HG03439 (cell line): ENCODE measurements at regions not wholly inside any gene's neighbourhood (a gene's known extent, or its start where the extent isn't known, plus 50 kb on each side); places are given as distances from the start of the nearest gene placed in this dataset.
"Not testable (repeated sequence)": the region's sequence is repeated elsewhere in the genome, so short reads cannot be mapped to it uniquely, and the experiment has no call there.

Experiments
- ATAC-seq: cut with Tn5 transposase; IDR thresholded peaks from one replicate; pipeline ENCODE4 v1.9.1; 2021; ENCODE audit warnings: mild to moderate bottlenecking, moderate library complexity; ENCODE audit not compliant: unreplicated experiment

GRCh38 chr1:177648138-177648537, 321.7 kb downstream of the SEC16B start:
- ATAC-seq, result no peak

DNA sequence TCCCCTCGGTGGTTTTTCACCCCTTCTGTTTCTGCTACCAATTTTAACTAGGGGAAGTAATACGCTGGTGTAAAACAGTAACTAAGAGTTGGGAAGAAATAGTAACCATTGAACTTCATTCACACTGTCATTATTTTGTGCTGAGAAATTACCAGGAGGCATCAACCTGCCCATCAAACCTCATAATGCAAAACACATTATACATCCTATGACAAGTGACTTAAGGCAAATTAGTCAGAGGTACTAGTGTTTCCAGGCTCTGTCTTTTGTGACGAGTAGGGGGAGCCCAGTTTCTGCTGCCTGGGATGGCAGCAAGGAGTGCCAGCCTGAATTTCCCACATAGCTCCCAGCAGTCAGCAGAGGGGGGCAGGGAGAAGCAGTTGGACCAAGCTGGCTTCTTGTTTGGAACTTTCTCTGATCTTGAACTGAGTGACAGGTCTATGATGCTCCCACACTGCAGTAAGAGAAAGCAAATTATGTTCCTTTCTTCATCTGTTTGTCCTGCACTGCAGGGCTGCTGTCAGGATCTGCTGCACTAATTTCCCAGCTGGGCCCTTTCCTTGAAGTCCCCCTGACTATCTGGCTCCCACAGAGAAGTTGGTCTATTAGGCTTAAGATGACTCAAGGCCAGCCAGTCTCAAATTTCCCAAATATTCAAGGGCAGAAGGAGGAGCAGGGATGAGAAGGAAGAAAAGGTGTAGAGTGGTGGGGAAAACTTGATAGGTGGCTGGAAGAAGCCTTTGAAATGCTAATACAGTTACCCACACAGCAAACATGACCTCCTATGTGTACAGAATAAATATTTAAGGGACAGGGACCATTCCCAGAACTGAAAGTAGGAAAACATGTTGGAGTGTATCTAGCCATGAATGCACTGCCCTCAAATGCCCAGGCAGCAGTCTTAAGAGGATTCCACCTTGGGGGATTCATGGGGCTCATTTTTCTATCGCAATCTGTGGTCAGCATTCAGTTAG, 322.8 kb downstream of the SEC16B start:
- ATAC-seq, result no peak

DNA sequence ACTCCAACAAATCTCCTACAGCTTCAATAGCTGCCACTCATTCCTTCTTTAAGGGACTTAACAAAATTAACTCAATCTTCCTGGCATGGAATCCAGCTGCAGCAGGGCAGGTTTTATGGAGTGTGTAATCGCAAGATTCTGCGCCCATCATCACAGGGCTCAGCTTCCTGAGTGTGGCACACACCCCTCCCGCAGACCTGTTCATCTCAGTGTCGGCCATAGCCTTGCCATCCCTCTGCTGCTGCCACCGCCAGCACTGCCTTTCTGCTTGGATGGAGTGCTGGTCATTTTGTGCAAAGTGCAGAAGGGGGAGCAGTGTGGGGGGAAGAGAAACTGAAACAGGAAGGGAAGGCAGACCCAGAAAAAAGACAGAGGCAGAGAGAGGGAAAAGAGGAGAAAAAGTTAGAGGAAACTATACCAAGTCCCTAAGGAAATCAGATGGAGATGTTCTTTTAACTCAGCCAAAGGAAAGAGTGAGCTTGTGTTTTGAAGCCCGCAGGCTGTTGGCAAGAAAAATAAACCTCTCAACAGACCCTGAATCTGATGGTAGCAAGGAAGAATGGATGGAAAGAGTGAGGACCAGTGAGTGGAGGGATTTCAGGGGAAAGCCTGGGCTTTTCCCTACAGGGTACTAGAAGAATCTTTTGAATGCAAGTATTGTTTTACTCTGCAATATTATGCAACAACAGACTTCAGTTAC, 324.2 kb downstream of the SEC16B start:
- no peak for ATAC-seq

DNA sequence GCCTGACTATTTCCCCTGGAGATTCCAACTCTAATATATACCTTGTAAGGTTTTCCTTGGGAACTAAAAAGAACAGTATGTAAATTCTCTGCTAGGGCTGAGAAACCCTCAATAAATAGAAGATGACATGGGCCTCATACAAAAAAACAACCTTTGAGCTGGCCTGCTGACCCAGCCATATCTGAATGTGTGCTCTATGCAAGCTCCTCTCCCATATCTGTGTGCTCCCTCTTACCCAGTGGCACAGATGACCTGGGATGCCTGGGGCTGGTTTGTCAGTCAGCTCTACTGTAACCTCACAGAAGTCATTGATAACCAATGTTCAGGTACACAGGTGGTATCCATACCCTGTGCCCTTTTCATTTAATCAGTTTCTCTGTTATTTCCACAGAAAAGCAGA, 329.2 kb downstream of the SEC16B start:
- no peak for ATAC-seq

GRCh38 chr1:177634151-177634550, 335.7 kb downstream of the SEC16B start:
- not testable (repeated sequence) for ATAC-seq

DNA sequence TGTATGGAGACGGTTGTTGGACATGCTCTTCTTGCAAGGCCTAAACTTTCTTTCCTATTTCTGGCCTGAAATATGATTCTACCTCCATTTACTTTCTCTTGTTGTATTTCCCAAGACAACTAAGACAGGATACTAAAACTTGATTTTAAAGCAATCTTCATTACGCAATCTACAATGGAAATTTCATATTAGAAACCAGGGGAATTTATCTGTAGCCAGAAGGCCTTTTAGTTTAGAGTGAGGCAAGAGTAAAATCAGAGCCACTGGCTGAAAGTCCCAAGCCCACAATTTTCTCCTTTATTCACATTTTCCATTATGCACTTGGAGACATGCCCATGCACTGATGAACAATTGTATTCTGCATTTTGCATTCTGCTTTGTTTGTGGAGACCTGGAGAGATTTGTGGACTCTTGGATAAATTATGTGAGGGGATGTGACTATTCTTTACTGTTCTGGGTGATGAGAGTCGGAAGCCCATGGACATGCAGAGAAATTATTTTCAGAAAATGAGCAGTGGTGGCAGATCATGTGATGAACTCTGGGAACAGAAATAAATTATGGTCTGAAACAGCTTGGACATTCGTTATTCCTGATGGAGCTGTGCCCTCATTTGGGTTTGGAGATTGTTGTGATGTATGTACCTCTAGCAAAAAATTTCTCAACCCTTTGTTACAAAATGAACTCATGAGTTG, 336.8 kb downstream of the SEC16B start:
- no peak for ATAC-seq

DNA sequence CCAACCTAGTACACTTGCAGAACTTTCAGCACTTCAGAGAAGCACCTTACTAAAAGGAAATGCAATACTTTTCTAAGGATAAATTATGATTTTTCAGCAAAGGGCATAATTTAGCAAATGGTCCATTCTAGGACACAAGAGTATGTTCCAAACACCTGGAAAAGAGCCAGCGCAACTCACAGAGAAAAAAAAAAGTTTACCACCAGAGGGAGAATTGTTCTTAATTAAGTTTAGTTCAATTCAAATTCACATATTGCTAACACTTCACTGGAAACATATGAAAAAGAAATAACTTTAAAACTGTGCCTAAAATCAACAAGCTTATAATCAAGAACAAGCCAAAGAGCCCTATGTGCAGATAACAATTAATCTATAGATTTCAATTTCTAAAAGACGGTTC, 338.1 kb downstream of the SEC16B start:
- no peak for ATAC-seq

GRCh38 chr1:177629526-177629925, 340.3 kb downstream of the SEC16B start:
- no peak for ATAC-seq

- ATAC-seq, result no peak
Observed at GRCh38 chr1:177627148-177627910, 342.5 kb downstream of the SEC16B start.

GRCh38 chr1:177620636-177621190, 349.1 kb downstream of the SEC16B start:
- no peak for ATAC-seq

- no peak for ATAC-seq
Observed at GRCh38 chr1:177615251-177615650, 354.6 kb downstream of the SEC16B start.

GRCh38 chr1:177611402-177611801, 358.5 kb downstream of the SEC16B start:
- no peak for ATAC-seq

DNA sequence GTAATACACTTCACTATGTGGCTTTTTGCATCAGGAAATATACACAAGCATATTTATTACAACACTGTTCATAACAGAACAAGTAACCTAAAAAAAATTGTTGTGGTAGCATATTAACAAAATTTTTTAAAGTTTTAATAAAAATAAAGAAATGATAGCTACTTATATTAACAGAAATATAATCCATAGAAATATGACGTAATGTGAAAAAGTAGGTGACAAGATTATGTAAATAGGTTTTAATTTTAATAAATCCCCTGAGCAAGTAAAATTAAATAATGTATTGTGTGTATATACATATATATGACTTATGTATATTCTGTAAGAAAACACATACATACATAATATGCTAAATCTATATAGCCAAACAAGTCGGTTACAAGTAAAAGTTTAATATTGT, 359.9 kb downstream of the SEC16B start:
- ATAC-seq, result no peak

- ATAC-seq, result no peak
Observed at GRCh38 chr1:177600936-177601335, 368.9 kb downstream of the SEC16B start.

DNA sequence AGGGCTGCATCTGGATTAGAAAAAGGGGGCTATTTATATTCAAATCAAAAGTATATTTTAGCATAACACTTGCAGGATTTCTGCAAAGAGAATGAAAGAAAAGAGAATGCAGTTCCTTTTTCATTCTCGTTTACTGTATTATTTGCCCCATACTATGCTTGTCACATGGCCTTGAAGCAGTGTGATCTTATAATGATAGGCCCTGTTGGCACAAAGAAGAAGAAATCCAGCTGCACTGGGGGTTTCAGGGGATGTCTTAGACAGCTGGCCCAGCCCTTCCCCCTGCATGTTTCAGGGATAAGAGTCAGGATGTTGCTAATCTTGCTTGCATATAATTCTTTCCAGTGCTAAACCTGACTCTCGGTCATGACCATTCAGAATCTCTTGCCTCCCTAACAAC, 369.5 kb downstream of the SEC16B start:
- ATAC-seq, result no peak

DNA sequence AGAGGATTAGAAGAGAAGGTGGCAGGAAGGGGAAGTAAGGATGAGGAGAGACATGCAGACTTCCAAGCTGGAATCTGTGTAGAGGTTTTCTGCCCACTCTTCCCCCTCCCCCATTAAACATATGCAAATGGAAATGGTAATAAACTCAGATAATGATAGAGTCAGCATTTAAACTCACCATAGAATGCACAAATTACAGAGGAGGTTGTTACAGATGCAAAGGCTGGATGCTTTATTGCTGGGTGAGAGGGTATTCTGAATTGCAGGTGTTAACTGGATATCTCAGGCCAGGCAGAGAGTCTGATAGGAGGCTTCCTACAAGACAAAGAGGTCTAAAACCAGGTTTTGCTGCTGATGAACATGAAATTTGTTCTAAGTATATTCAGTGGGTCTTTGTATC, 372.5 kb downstream of the SEC16B start:
- ATAC-seq, result no peak

DNA sequence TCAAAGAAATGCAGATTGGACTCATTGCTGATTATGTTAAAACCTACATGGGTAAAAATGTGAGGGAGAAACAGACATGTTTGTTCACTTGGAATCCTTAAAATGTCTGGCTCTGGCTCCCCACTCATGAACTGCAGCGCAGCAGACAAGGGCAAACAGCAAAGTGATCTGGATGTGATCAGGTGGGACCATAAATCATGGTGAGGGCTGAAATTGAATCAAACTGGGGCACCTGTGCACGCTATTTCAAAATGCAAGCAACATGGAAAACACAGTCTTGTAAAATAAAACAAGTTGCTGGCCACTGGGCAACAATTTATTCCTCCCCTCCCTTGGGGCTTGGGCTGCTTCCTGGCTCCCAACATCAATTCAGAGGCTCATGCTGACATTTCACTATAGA, 373.4 kb downstream of the SEC16B start:
- no peak for ATAC-seq

- ATAC-seq, result no peak
Observed at GRCh38 chr1:177593105-177593504, 376.8 kb downstream of the SEC16B start.

GRCh38 chr1:177592624-177593023, 377.2 kb downstream of the SEC16B start:
- no peak for ATAC-seq

DNA sequence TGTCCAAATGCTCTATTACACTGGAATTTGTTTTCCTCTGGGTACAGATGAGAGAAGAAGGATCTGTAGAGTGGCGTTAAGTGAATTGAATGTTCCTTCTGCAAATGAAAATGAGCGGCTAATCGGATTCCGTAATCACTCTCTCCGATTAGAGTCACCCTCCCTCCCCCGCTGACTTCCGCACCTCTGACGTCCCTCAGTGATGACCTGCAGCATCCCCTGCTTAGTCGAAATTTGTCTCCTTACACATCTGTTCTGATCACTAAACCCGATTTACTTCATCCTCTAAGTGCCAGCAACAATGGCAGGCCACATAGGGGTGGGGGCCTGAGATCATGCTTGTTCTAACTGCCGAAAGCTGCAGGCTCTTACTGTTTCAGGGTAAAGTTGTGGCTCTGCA, 378.7 kb downstream of the SEC16B start:
- no peak for ATAC-seq
